ENCODE measurements at regions not wholly inside any gene's neighbourhood (a gene's known extent, or its start where the extent isn't known, plus 50 kb on each side); places are given as distances from the start of the nearest gene placed in this dataset.

- DNase-seq (ENCODE audit: low read depth, low spot score): no peak
- H3K9me3 ChIP-seq (ENCODE audit: control insufficient read depth, insufficient read depth, low read length): peaks cover 15% of the 10 kb centered on the region
- H3K27me3 ChIP-seq (ENCODE audit: control insufficient read depth, insufficient read depth, low read length): no peaks in the 10 kb centered on the region
- H3K4me3 ChIP-seq (ENCODE audit: low read depth, low read length): no peak overlapping the region
- ChIA-PET CTCF (no interaction called here), POLR2A (no interaction called here)
- no peak overlapping the region for H3K27ac ChIP-seq (ENCODE audit: low read depth, low read length)
- TF ChIP-seq, protein P1, sequence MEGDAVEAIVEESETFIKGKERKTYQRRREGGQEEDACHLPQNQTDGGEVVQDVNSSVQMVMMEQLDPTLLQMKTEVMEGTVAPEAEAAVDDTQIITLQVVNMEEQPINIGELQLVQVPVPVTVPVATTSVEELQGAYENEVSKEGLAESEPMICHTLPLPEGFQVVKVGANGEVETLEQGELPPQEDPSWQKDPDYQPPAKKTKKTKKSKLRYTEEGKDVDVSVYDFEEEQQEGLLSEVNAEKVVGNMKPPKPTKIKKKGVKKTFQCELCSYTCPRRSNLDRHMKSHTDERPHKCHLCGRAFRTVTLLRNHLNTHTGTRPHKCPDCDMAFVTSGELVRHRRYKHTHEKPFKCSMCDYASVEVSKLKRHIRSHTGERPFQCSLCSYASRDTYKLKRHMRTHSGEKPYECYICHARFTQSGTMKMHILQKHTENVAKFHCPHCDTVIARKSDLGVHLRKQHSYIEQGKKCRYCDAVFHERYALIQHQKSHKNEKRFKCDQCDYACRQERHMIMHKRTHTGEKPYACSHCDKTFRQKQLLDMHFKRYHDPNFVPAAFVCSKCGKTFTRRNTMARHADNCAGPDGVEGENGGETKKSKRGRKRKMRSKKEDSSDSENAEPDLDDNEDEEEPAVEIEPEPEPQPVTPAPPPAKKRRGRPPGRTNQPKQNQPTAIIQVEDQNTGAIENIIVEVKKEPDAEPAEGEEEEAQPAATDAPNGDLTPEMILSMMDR (IDR thresholded peaks at IDR 0.05; ENCODE audit: low read depth, low read length): no peak
Observed at GRCh38 chr13:22653866-22654265, 526.9 kb upstream of the SGCG start.

GRCh38 chr13:22655106-22655852, 525.5 kb upstream of the SGCG start:
- CTCF ChIA-PET: no interaction called here
- Histone ChIP-seq H3K27me3 (ENCODE audit: control insufficient read depth, insufficient read depth, low read length) (no peaks in the 10 kb centered on the region), H3K9me3 (ENCODE audit: control insufficient read depth, insufficient read depth, low read length) (peaks cover 12% of the 10 kb centered on the region), H3K27ac (ENCODE audit: low read depth, low read length) (no peak overlapping the region), H3K4me3 (ENCODE audit: low read depth, low read length) (no peak overlapping the region)
- POLR2A ChIA-PET: no interaction called here
- DNase-seq (ENCODE audit: low read depth, low spot score): no peak
- TF ChIP-seq, protein P1 (IDR thresholded peaks at IDR 0.05; ENCODE audit: low read depth, low read length): no peak

GRCh38 chr13:22662771-22663170, 518.0 kb upstream of the SGCG start:
- ChIA-PET POLR2A (no interaction called here), CTCF (no interaction called here)
- Histone ChIP-seq H3K9me3 (ENCODE audit: control insufficient read depth, insufficient read depth, low read length) (no peaks in the 10 kb centered on the region; the same call in none of the 2 replicates), H3K4me3 (ENCODE audit: low read depth, low read length) (no peak overlapping the region), H3K27ac (ENCODE audit: low read depth, low read length) (no peak overlapping the region), H3K27me3 (ENCODE audit: control insufficient read depth, insufficient read depth, low read length) (no peaks in the 10 kb centered on the region)
- DNase-seq (ENCODE audit: low read depth, low spot score): no peak
- TF ChIP-seq, protein P1 (IDR thresholded peaks at IDR 0.05; ENCODE audit: low read depth, low read length): no peak

DNA sequence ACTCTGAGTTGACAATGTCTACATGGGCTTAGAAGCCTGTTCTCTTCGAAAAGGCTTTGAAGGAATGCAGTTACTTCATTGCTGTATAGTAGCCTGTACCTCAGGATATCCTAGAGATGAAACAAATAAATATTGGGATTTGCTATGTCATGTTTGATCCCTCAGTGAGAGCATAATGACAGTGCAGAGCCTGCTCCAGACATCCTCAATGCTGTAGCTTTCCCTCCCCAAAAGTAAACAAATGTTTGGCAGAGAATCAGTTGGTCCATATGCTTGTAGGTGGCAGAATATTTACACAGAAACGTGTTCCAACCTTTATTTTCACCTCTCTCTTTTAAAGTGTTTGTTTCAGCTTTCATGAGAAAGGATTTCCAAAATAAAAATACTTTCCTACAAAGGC, 515.3 kb upstream of the SGCG start:
- ChIA-PET POLR2A (no interaction called here), CTCF (no interaction called here)
- TF ChIP-seq, protein P1 (IDR thresholded peaks at IDR 0.05; ENCODE audit: low read depth, low read length): no peak
- Histone ChIP-seq H3K27ac (ENCODE audit: low read depth, low read length) (no peak overlapping the region), H3K9me3 (ENCODE audit: control insufficient read depth, insufficient read depth, low read length) (peaks cover 10% of the 10 kb centered on the region), H3K4me3 (ENCODE audit: low read depth, low read length) (no peak overlapping the region), H3K27me3 (ENCODE audit: control insufficient read depth, insufficient read depth, low read length) (no peaks in the 10 kb centered on the region)
- no peak for DNase-seq (ENCODE audit: low read depth, low spot score)

DNA sequence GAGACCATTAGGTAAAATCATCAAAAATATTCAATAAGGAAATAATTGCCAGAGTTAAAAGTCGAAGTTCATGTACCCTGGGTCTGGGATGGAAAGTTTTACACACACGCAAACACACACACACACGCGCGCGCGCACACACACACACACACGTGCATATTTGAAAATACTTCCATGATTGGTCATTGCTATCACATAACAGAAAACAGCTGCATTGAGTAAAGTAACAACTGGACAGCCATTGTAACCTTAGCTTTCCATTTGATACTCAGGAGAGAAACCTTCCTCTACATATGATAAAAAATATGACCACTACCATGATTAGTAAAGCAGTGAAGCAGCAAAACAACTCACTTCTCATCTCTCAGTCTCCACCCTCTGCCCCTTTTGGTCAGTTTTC, 490.0 kb upstream of the SGCG start:
- Histone ChIP-seq H3K9me3 (ENCODE audit: control insufficient read depth, insufficient read depth, low read length) (peaks cover 10% of the 10 kb centered on the region), H3K4me3 (ENCODE audit: low read depth, low read length) (no peak overlapping the region), H3K27me3 (ENCODE audit: control insufficient read depth, insufficient read depth, low read length) (no peaks in the 10 kb centered on the region), H3K27ac (ENCODE audit: low read depth, low read length) (no peak overlapping the region)
- no peak for DNase-seq (ENCODE audit: low read depth, low spot score)
- CTCF ChIA-PET: no interaction called here
- TF ChIP-seq, protein P1 (IDR thresholded peaks at IDR 0.05; ENCODE audit: low read depth, low read length): no peak
- POLR2A ChIA-PET: no interaction called here

All from AG04450 (cell line).